Vagina (tissue), 2 donors: ENCODE measurements at regions not wholly inside any gene's neighbourhood (a gene's known extent, or its start where the extent isn't known, plus 50 kb on each side); places are given as distances from the start of the nearest gene placed in this dataset.

Experiments
- DNase-seq, 2 donors: peaks; one replicate each; pipeline ENCODE4 v3.0.0-alpha.2; 2017; ENCODE audit errors: extremely low spot score in 2 of 2
- H3K27ac ChIP-seq: fragments of 200-600 bp; sonication (generic); one replicate; pipeline ENCODE4 v1.5.1; 2019
- H3K27me3 ChIP-seq: fragments of 200-600 bp; sonication (generic); one replicate; pipeline ENCODE4 v1.5.1; 2019
- H3K36me3 ChIP-seq, 2 donors: fragments of 200-600 bp; sonication (generic); one replicate each; pipeline ENCODE4 v1.5.1; 2017 to 2019
- H3K4me1 ChIP-seq: fragments of 200-600 bp; sonication (generic); one replicate; pipeline ENCODE4 v1.5.1; 2019
- H3K4me3 ChIP-seq, 2 donors: fragments of 200-600 bp; sonication (generic); 1 replicate in 1 of 2; 2 replicates in 1 of 2; pipeline ENCODE4 v1.5.1; 2016 to 2019
- H3K9me3 ChIP-seq: fragments of 200-600 bp; sonication (generic); one replicate; pipeline ENCODE4 v1.5.1; 2019
- POLR2A ChIP-seq, 2 donors: fragments of 450-650 bp; IDR thresholded peaks; one replicate each; pipeline ENCODE4 v1.6.1; 2017; ENCODE audit warnings: antibody characterized with exemption in 2 of 2, mild to moderate bottlenecking in 2 of 2, moderate library complexity in 2 of 2
- POLR2AphosphoS5 ChIP-seq, 2 donors: sonication (generic); formaldehyde crosslinking; IDR thresholded peaks; one replicate each; pipeline ENCODE4 v1.9.0; 2017; ENCODE audit warnings: antibody characterized with exemption in 2 of 2, mild to moderate bottlenecking in 2 of 2, low read depth in 1 of 2; ENCODE audit not compliant: insufficient read depth in 1 of 2
- intact Hi-C: fragments of 100-400 bp; cut with DNase I; formaldehyde crosslinking; loops from one replicate; pipeline ENCODE4 v1.15.1; 2023
- TF ChIP-seq, protein P1 (sequence below), 3 experiments: fragments of 450-650 bp in 2 of 3; fragments of 200-600 bp in 1 of 3; sonication (generic) in 1 of 3; IDR thresholded peaks; one replicate each; pipeline ENCODE4 v1.5.1; 2017 to 2019; ENCODE audit warnings: antibody characterized with exemption in 3 of 3, mild to moderate bottlenecking in 2 of 3, moderate library complexity in 2 of 3

DNA sequence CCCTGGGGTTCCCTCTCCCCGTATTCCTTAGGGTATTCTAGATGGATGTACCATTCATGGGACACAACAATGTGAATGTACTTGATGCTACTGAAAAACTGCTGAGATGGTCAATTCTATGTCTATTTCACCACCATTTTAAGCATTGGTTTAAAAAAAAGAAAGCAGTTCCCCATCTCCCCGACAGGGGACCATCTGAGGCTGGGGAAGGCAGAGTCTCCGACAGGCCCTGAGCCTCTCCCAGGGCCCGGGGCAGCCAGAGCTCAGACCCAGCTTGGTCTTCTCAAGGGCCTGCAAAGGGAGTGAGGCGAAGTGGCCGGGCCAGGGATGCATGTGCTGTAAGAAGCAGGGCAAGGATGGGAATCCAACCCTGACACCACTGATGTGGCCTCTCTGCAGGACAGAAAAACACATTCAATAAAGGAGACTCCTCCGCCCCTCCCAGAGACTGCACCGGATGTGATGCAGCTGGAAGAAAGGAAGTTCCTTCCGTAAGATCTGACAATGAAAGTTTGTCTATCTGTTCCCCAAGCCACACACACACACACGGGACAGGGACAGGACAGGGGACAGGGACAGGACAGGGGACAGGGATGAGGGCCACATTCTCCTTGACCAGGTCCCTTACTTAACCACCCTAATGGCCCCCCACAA, 234.1 kb downstream of the BCL11B start:
- no peak overlapping the region for H3K27ac ChIP-seq
- TF ChIP-seq POLR2AphosphoS5 (IDR thresholded peaks at IDR 0.05; ENCODE audit: insufficient read depth in 1 of 2, low read depth in 1 of 2) (no peak), POLR2A (IDR thresholded peaks at IDR 0.05) (no peak)
- TF ChIP-seq, protein P1, sequence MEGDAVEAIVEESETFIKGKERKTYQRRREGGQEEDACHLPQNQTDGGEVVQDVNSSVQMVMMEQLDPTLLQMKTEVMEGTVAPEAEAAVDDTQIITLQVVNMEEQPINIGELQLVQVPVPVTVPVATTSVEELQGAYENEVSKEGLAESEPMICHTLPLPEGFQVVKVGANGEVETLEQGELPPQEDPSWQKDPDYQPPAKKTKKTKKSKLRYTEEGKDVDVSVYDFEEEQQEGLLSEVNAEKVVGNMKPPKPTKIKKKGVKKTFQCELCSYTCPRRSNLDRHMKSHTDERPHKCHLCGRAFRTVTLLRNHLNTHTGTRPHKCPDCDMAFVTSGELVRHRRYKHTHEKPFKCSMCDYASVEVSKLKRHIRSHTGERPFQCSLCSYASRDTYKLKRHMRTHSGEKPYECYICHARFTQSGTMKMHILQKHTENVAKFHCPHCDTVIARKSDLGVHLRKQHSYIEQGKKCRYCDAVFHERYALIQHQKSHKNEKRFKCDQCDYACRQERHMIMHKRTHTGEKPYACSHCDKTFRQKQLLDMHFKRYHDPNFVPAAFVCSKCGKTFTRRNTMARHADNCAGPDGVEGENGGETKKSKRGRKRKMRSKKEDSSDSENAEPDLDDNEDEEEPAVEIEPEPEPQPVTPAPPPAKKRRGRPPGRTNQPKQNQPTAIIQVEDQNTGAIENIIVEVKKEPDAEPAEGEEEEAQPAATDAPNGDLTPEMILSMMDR (IDR thresholded peaks at IDR 0.05) = no peak
- H3K36me3 ChIP-seq = no peaks in the 10 kb centered on the region
- peaks cover 21% of the 10 kb centered on the region for H3K4me1 ChIP-seq
- H3K4me3 ChIP-seq = no peak overlapping the region
- intact Hi-C loops = no loop called here
- H3K27me3 ChIP-seq = no peaks in the 10 kb centered on the region
- no peaks in the 10 kb centered on the region for H3K9me3 ChIP-seq
- no peak for DNase-seq

DNA sequence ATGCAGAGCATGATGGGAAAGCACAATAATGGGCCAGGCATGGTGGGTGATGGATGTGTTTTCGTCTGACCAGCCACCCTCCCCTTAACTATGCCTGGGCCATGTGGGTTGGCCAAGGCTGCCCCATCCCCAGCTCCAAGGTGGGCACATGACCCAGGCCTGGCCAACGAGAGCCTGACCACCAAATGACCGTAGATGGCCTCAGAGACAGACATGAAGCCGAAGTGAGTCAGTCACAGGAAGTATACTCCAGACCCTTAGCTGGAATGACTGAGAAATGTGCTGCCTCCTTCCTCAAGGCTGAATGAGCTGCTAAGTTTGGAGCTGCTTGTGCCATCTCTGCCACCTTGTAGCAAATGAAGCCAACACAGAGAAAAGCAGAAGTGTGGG, 233.6 kb downstream of the BCL11B start:
- no peak for DNase-seq
- H3K27me3 ChIP-seq = no peaks in the 10 kb centered on the region
- intact Hi-C loops = no loop called here

DNA sequence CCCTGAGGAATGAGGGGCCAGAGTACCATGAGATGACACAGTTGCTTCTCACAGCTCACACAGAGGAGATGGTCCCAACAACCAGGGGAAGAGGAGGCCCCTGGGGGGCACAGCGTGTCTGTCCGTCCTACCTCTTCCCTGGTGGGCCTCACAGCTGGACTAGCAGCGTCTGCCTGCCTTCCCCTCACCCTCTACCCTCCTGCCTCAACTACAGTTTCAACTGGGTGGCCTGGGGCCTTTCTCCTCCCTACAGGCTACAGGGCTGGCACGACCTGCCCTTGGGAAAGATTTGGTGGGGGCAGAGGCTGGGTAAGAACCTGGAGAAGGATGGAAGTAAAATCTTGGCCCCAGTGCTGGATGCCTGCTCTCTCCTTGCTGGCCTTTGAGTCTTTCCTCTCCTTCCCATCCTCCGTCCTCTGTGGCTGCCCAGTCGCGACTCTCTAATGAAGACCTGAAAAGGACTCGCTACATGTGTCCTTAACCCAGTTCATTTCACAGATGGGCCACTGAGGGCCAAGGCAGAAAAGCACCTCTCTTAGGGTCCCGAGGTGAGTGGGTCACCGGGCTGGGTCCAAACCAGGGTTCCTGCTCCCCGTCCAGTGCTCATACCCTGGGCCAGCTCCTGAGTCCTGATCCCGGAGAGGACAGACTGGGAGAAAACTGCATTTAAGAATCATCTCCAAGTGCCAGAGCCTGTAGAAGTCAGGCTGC, 232.5 kb downstream of the BCL11B start:
- TF ChIP-seq POLR2AphosphoS5 (IDR thresholded peaks at IDR 0.05; ENCODE audit: insufficient read depth in 1 of 2, low read depth in 1 of 2) (no peak), POLR2A (IDR thresholded peaks at IDR 0.05) (no peak)
- TF ChIP-seq, protein P1 (IDR thresholded peaks at IDR 0.05) = no peak
- Histone ChIP-seq H3K4me3 (no peak overlapping the region), H3K9me3 (no peaks in the 10 kb centered on the region), H3K27me3 (no peaks in the 10 kb centered on the region), H3K4me1 (peaks cover 21% of the 10 kb centered on the region), H3K27ac (no peak overlapping the region), H3K36me3 (no peaks in the 10 kb centered on the region)
- intact Hi-C loops = no loop called here
- DNase-seq = no peak

More for the DNA sequence above, 233.6 kb downstream of the BCL11B start:
- TF ChIP-seq POLR2A (IDR thresholded peaks at IDR 0.05) (no peak), POLR2AphosphoS5 (IDR thresholded peaks at IDR 0.05; ENCODE audit: insufficient read depth in 1 of 2, low read depth in 1 of 2) (no peak)
- TF ChIP-seq, protein P1 (IDR thresholded peaks at IDR 0.05) = no peak
- no peak overlapping the region for H3K4me3 ChIP-seq
- peaks cover 21% of the 10 kb centered on the region for H3K4me1 ChIP-seq
- H3K9me3 ChIP-seq = no peaks in the 10 kb centered on the region
- no peaks in the 10 kb centered on the region for H3K36me3 ChIP-seq
- no peak overlapping the region for H3K27ac ChIP-seq

DNA sequence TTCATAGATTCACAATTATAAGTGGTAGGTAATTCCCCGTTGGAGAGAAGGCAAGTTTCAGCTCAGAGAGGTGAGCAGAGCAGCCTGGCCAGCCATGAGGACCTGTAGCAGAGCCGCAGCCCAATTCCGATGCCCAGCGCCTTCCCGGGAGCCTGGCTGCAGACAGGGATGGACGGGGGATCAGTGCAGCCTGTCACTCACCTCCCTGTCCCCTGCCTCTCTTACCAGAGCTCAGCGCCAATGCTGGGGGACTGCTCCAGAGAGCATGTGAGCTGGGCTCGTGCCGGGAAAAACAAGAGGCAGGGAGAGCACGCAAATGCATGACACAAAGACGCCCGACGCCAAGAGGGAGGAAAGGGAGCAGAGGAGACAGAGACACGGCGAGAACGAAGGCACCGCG, 231.9 kb downstream of the BCL11B start:
- no peak for TF ChIP-seq POLR2AphosphoS5 (IDR thresholded peaks at IDR 0.05; ENCODE audit: insufficient read depth in 1 of 2, low read depth in 1 of 2)
- TF ChIP-seq, protein P1 (IDR thresholded peaks at IDR 0.05) = no peak
- TF ChIP-seq POLR2A (IDR thresholded peaks at IDR 0.05) = no peak
- no peaks in the 10 kb centered on the region for H3K27me3 ChIP-seq
- H3K27ac ChIP-seq = no peak overlapping the region
- intact Hi-C loops = no loop called here
- peaks cover 18% of the 10 kb centered on the region for H3K4me1 ChIP-seq
- no peaks in the 10 kb centered on the region for H3K9me3 ChIP-seq
- H3K36me3 ChIP-seq = no peaks in the 10 kb centered on the region
- no peak for DNase-seq
- no peak overlapping the region for H3K4me3 ChIP-seq

DNA sequence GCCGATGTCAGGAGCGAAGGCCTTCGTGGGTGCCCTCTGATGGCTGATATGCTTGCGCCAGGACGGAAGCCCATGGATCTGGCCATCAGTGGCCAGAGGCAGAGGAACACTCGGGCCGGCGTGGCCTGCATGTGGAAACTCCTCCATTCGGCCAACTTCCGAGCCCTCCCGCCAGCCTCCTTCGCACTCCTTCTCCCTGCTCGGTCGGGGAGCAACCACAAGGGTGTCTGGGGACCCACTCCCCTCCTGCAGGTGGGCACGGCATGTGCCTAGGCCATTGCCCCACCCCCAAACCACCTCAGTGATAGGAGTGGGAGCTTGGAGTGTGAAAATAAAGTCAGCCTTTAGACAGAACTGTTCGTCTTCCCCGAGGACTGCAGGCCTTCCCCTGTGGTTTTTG, 231.3 kb downstream of the BCL11B start:
- no peaks in the 10 kb centered on the region for H3K36me3 ChIP-seq
- H3K4me3 ChIP-seq = no peak overlapping the region
- intact Hi-C loops = no loop called here
- H3K4me1 ChIP-seq = peaks cover 11% of the 10 kb centered on the region
- H3K27me3 ChIP-seq = no peaks in the 10 kb centered on the region
- no peak for TF ChIP-seq POLR2A (IDR thresholded peaks at IDR 0.05)
- no peak for TF ChIP-seq POLR2AphosphoS5 (IDR thresholded peaks at IDR 0.05; ENCODE audit: insufficient read depth in 1 of 2, low read depth in 1 of 2)
- TF ChIP-seq, protein P1 (IDR thresholded peaks at IDR 0.05) = no peak
- no peak overlapping the region for H3K27ac ChIP-seq
- no peaks in the 10 kb centered on the region for H3K9me3 ChIP-seq
- no peak for DNase-seq
